Colonic mucosa (tissue), 4 donors: ENCODE measurements at regions not wholly inside any gene's neighbourhood (a gene's known extent, or its start where the extent isn't known, plus 50 kb on each side); places are given as distances from the start of the nearest gene placed in this dataset.

Experiments used
- DNase-seq: peaks from one replicate; pipeline ENCODE4 v3.0.0-alpha.2; 2020
- H3K27ac ChIP-seq: fragments of 200-600 bp; one replicate; pipeline ENCODE4 v1.8.0; 2021
- H3K27me3 ChIP-seq: fragments of 200-600 bp; one replicate; pipeline ENCODE4 v1.8.0; 2021
- H3K36me3 ChIP-seq: fragments of 200-600 bp; one replicate; pipeline ENCODE4 v1.8.0; 2021
- H3K4me1 ChIP-seq: fragments of 200-600 bp; one replicate; pipeline ENCODE4 v1.8.0; 2021; ENCODE audit warnings: mild to moderate bottlenecking
- H3K4me3 ChIP-seq: fragments of 200-600 bp; one replicate; pipeline ENCODE4 v1.8.0; 2021
- H3K9ac ChIP-seq, 2 donors: one replicate each; pipeline ENCODE4 v1.7.0; 2013; ENCODE audit warnings: control low read depth in 2 of 2, low read depth in 2 of 2, low read length in 2 of 2
- H3K9me3 ChIP-seq: fragments of 200-600 bp; one replicate; pipeline ENCODE4 v1.8.0; 2021
- CTCF ChIP-seq: fragments of 200-600 bp; IDR thresholded peaks from one replicate; pipeline ENCODE4 v1.8.0; 2022; ENCODE audit warnings: antibody characterized with exemption, mild to moderate bottlenecking
- intact Hi-C: fragments of 100-400 bp; cut with DNase I; formaldehyde crosslinking; loops from one replicate; pipeline ENCODE4 v1.14.1; 2022
- donor health status: healthy.
- donor health status: DM: no; HTN: no; CAD: no.
- donor health status: DM: no; HTN: no; CAD: no.

GRCh38 chr11:70853068-70853769 lies 399.2 kb downstream of the SHANK2 start:
- Histone ChIP-seq H3K27me3 (no peaks in the 10 kb centered on the region), H3K4me1 (no peaks in the 10 kb centered on the region), H3K9ac (no peak overlapping the region), H3K4me3 (no peak overlapping the region), H3K36me3 (no peaks in the 10 kb centered on the region), H3K27ac (no peak overlapping the region), H3K9me3 (no peaks in the 10 kb centered on the region)
- intact Hi-C loops: no loop called here
- no peak for TF ChIP-seq CTCF
- no peak for DNase-seq

GRCh38 chr11:70853770-70854108 lies 398.6 kb downstream of the SHANK2 start:
- no peak for DNase-seq
- no peak for TF ChIP-seq CTCF
- H3K9me3 ChIP-seq: no peaks in the 10 kb centered on the region
- no peak overlapping the region for H3K4me3 ChIP-seq
- H3K9ac ChIP-seq: no peak overlapping the region
- H3K27me3 ChIP-seq: no peaks in the 10 kb centered on the region
- H3K4me1 ChIP-seq: no peaks in the 10 kb centered on the region
- intact Hi-C loops: no loop called here
- H3K27ac ChIP-seq: no peak overlapping the region
- no peaks in the 10 kb centered on the region for H3K36me3 ChIP-seq

GRCh38 chr11:70854201-70854600 lies 398.2 kb downstream of the SHANK2 start:
- Histone ChIP-seq H3K4me3 (no peak overlapping the region), H3K9ac (no peak overlapping the region), H3K4me1 (no peaks in the 10 kb centered on the region), H3K9me3 (no peaks in the 10 kb centered on the region), H3K36me3 (no peaks in the 10 kb centered on the region), H3K27me3 (no peaks in the 10 kb centered on the region), H3K27ac (no peak overlapping the region)
- DNase-seq: no peak
- TF ChIP-seq CTCF: no peak
- intact Hi-C loops: no loop called here

GRCh38 chr11:70854901-70855556 lies 397.3 kb downstream of the SHANK2 start:
- no peak for TF ChIP-seq CTCF

GRCh38 chr11:70857894-70858293 lies 394.5 kb downstream of the SHANK2 start:
- Histone ChIP-seq H3K9me3 (no peaks in the 10 kb centered on the region), H3K27me3 (no peaks in the 10 kb centered on the region), H3K27ac (no peak overlapping the region), H3K9ac (no peak overlapping the region), H3K4me1 (no peaks in the 10 kb centered on the region), H3K4me3 (no peak overlapping the region), H3K36me3 (no peaks in the 10 kb centered on the region)
- intact Hi-C loops: no loop called here
- DNase-seq: no peak
- no peak for TF ChIP-seq CTCF

More at GRCh38 chr11:70854901-70855556, 397.3 kb downstream of the SHANK2 start:
- Histone ChIP-seq H3K27ac (no peak overlapping the region), H3K9me3 (no peaks in the 10 kb centered on the region), H3K27me3 (no peaks in the 10 kb centered on the region), H3K4me3 (no peak overlapping the region), H3K9ac (no peak overlapping the region), H3K36me3 (no peaks in the 10 kb centered on the region), H3K4me1 (no peaks in the 10 kb centered on the region)
- DNase-seq: no peak
- intact Hi-C loops: no loop called here
